ENCODE measurements at regions not wholly inside any gene's neighbourhood (a gene's known extent, or its start where the extent isn't known, plus 50 kb on each side); places are given as distances from the start of the nearest gene placed in this dataset.

GRCh38 chr2:228628682-228629081 lies 447.2 kb upstream of the SPHKAP start:
- ATAC-seq = peak; percentile 74
- TF ChIP-seq CSDC2 (CRISPR knock-in tag; IDR thresholded peaks at IDR 0.05) (no peak), SNAI2 (CRISPR knock-in tag; IDR thresholded peaks at IDR 0.05) (no peak), ZNF565 (CRISPR knock-in tag; conservative IDR thresholded peaks at IDR 0.05; ENCODE audit: low read depth) (no peak), ZFP30 (CRISPR knock-in tag; IDR thresholded peaks at IDR 0.05) (no peak), CSRNP3 (CRISPR knock-in tag; IDR thresholded peaks at IDR 0.05) (no peak)

- no peak for ATAC-seq
- TF ChIP-seq TSHZ2 (CRISPR knock-in tag; IDR thresholded peaks at IDR 0.05) = no peak
These were observed 446.0 kb upstream of the SPHKAP start for GRCh38 chr2:228627510-228627909.

GRCh38 chr2:228625481-228625880 lies 444.0 kb upstream of the SPHKAP start:
- TF ChIP-seq OSR1 (CRISPR knock-in tag; IDR thresholded peaks at IDR 0.05) (no peak), POU6F1 (CRISPR knock-in tag; IDR thresholded peaks at IDR 0.05; ENCODE audit: borderline replicate concordance, low read depth) (no peak), RARB (CRISPR knock-in tag; IDR thresholded peaks at IDR 0.05) (no peak), CREB5 (CRISPR knock-in tag; IDR thresholded peaks at IDR 0.05; ENCODE audit: low read depth) (no peak), BACH2 (CRISPR knock-in tag; IDR thresholded peaks at IDR 0.05; ENCODE audit: borderline replicate concordance) (no peak), TOX (CRISPR knock-in tag; IDR thresholded peaks at IDR 0.05; ENCODE audit: borderline replicate concordance) (no peak)
- no peak for ATAC-seq

- no peak for ATAC-seq
- no peak for TF ChIP-seq SNAI2 (CRISPR knock-in tag; IDR thresholded peaks at IDR 0.05)
- TF ChIP-seq TCF4 (CRISPR knock-in tag; IDR thresholded peaks at IDR 0.05; ENCODE audit: borderline replicate concordance) = no peak
- no peak for TF ChIP-seq ZFP30 (CRISPR knock-in tag; IDR thresholded peaks at IDR 0.05)
- TF ChIP-seq CREB5 (CRISPR knock-in tag; IDR thresholded peaks at IDR 0.05; ENCODE audit: low read depth) = no peak
- no peak for TF ChIP-seq ZNF8 (CRISPR knock-in tag; IDR thresholded peaks at IDR 0.05)
- TF ChIP-seq RARB (CRISPR knock-in tag; IDR thresholded peaks at IDR 0.05) = no peak
- TF ChIP-seq ESRRG (CRISPR knock-in tag; IDR thresholded peaks at IDR 0.05) = no peak
- TF ChIP-seq OSR1 (CRISPR knock-in tag; IDR thresholded peaks at IDR 0.05) = no peak
- TF ChIP-seq BACH2 (CRISPR knock-in tag; IDR thresholded peaks at IDR 0.05; ENCODE audit: borderline replicate concordance) = no peak
- no peak for TF ChIP-seq CSRNP3 (CRISPR knock-in tag; IDR thresholded peaks at IDR 0.05)
- no peak for TF ChIP-seq ZC3H10 (CRISPR knock-in tag; IDR thresholded peaks at IDR 0.05)
- TF ChIP-seq GLIS3 (CRISPR knock-in tag; IDR thresholded peaks at IDR 0.05) = no peak
- TF ChIP-seq ARNTL (CRISPR knock-in tag; IDR thresholded peaks at IDR 0.05; ENCODE audit: borderline replicate concordance, low read depth) = no peak
- no peak for TF ChIP-seq TOX (CRISPR knock-in tag; IDR thresholded peaks at IDR 0.05; ENCODE audit: borderline replicate concordance)
- no peak for TF ChIP-seq POU6F1 (CRISPR knock-in tag; IDR thresholded peaks at IDR 0.05; ENCODE audit: borderline replicate concordance, low read depth)
- TF ChIP-seq ZNF565 (CRISPR knock-in tag; conservative IDR thresholded peaks at IDR 0.05; ENCODE audit: low read depth) = no peak
- TF ChIP-seq CSDC2 (CRISPR knock-in tag; IDR thresholded peaks at IDR 0.05) = no peak
- no peak for TF ChIP-seq ZFP3 (CRISPR knock-in tag; IDR thresholded peaks at IDR 0.05)
- TF ChIP-seq PATZ1 (CRISPR knock-in tag; IDR thresholded peaks at IDR 0.05; ENCODE audit: borderline replicate concordance) = no peak
- no peak for TF ChIP-seq ISL1 (CRISPR knock-in tag; IDR thresholded peaks at IDR 0.05)
These were observed 443.2 kb upstream of the SPHKAP start for GRCh38 chr2:228624733-228625132.

Data from SK-N-SH treated with all-trans-retinoic acid at 6 μM for 48 hours (cell line).